GM12872 (cell line): ENCODE measurements at regions not wholly inside any gene's neighbourhood (a gene's known extent, or its start where the extent isn't known, plus 50 kb on each side); places are given as distances from the start of the nearest gene placed in this dataset.

Source experiments
- CTCF ChIP-seq: IDR thresholded peaks from 3 replicates; pipeline ENCODE4 v1.5.1; 2011; ENCODE audit warnings: low read depth, mild to moderate bottlenecking, low read length, moderate library complexity; ENCODE audit not compliant: insufficient read depth

- TF ChIP-seq CTCF: no peak
Observed at GRCh38 chr2:223226264-223226663, 174.3 kb downstream of the KCNE4 start.

- TF ChIP-seq CTCF: no peak
Observed at GRCh38 chr2:223227338-223227737, 175.3 kb downstream of the KCNE4 start.

GRCh38 chr2:223228871-223229270, 176.9 kb downstream of the KCNE4 start:
- TF ChIP-seq CTCF: no peak

- TF ChIP-seq CTCF: no peak
Observed at GRCh38 chr2:223230352-223230751, 178.4 kb downstream of the KCNE4 start.

GRCh38 chr2:223232285-223232684, 180.3 kb downstream of the KCNE4 start:
- TF ChIP-seq CTCF: no peak

GRCh38 chr2:223232896-223233295, 180.9 kb downstream of the KCNE4 start:
- no peak for TF ChIP-seq CTCF

GRCh38 chr2:223235986-223236385, 184.0 kb downstream of the KCNE4 start:
- no peak for TF ChIP-seq CTCF

- TF ChIP-seq CTCF: no peak
Observed at GRCh38 chr2:223238301-223238700, 186.3 kb downstream of the KCNE4 start.
